ENCODE measurements at regions not wholly inside any gene's neighbourhood (a gene's known extent, or its start where the extent isn't known, plus 50 kb on each side); places are given as distances from the start of the nearest gene placed in this dataset.

- Histone ChIP-seq H2AFZ (ENCODE audit: low read depth) (no peak overlapping the region), H3K4me2 (no peak overlapping the region), H3K9ac (no peak overlapping the region), H4K20me1 (ENCODE audit: insufficient read depth) (no peaks in the 10 kb centered on the region), H3F3A (replicated peaks; ENCODE audit: insufficient read depth) (no peaks in the 10 kb centered on the region), H3K79me2 (ENCODE audit: insufficient read depth) (no peaks in the 10 kb centered on the region), H3K4me3 (ENCODE audit: low read depth in 2 of 2, low read length in 1 of 2) (no peak overlapping the region), H3K4me1 (ENCODE audit: control insufficient read depth in 1 of 2, insufficient read depth in 2 of 2, low read depth in 1 of 2, low read length in 1 of 2) (no peaks in the 10 kb centered on the region), H3K9me2 (no peaks in the 10 kb centered on the region), H3K36me3 (replicated peaks in 1 of 2; ENCODE audit: control insufficient read depth in 1 of 2, insufficient read depth in 2 of 2, low read length in 1 of 2) (no peaks in the 10 kb centered on the region), H3K27ac (ENCODE audit: low read depth in 2 of 2, low read length in 1 of 2) (no peak overlapping the region), H3K27me3 (ENCODE audit: insufficient read depth) (peaks cover 17% of the 10 kb centered on the region; the same call in 1 of the 2 replicates), H3K9me3 (no peaks in the 10 kb centered on the region)
- TF ChIP-seq RAD21 (IDR thresholded peaks at IDR 0.05; ENCODE audit: low read length) (0 out of 2 replicates have a peak, but pooled peaks have one; percentile 3), YY1 (IDR thresholded peaks at IDR 0.05; ENCODE audit: low read depth) (no peak), MAX (IDR thresholded peaks at IDR 0.05; ENCODE audit: low read depth) (no peak), CTCF (IDR thresholded peaks at IDR 0.05) (no peak), USF1 (IDR thresholded peaks at IDR 0.05; ENCODE audit: borderline replicate concordance, low read depth) (no peak), POLR2AphosphoS5 (IDR thresholded peaks at IDR 0.05; ENCODE audit: low read depth, low read length) (no peak)
- no peak for DNase-seq
- ChIA-PET CTCF (interaction anchor here (1.1 kb wide), 1 partner anchor 10 kb away, joined by 4 read pairs; no protein-coding TSS in a partner anchor), POLR2A (no interaction called here)
- WGBS (ENCODE audit: low lambda C conversion rate) = 18% methylated on average over 8 of the region's 8 CpGs
Measured at GRCh38 chr7:27377988-27378387, 135.4 kb downstream of the EVX1 start.

- Histone ChIP-seq H3K9me2 (no peaks in the 10 kb centered on the region; the same call in 1 of the 2 replicates), H3K27me3 (ENCODE audit: insufficient read depth) (peaks cover 24% of the 10 kb centered on the region; the same call in 1 of the 2 replicates), H3K4me2 (no peak overlapping the region), H3K9ac (no peak overlapping the region), H3K27ac (ENCODE audit: low read depth in 2 of 2, low read length in 1 of 2) (no peak overlapping the region), H3K4me1 (ENCODE audit: control insufficient read depth in 1 of 2, insufficient read depth in 2 of 2, low read depth in 1 of 2, low read length in 1 of 2) (no peaks in the 10 kb centered on the region), H3K4me3 (ENCODE audit: low read depth in 2 of 2, low read length in 1 of 2) (no peak overlapping the region), H3K36me3 (replicated peaks in 1 of 2; ENCODE audit: control insufficient read depth in 1 of 2, insufficient read depth in 2 of 2, low read length in 1 of 2) (no peaks in the 10 kb centered on the region), H3F3A (replicated peaks; ENCODE audit: insufficient read depth) (no peaks in the 10 kb centered on the region), H4K20me1 (ENCODE audit: insufficient read depth) (no peaks in the 10 kb centered on the region), H3K79me2 (ENCODE audit: insufficient read depth) (no peaks in the 10 kb centered on the region), H2AFZ (ENCODE audit: low read depth) (no peak overlapping the region), H3K9me3 (no peaks in the 10 kb centered on the region)
- WGBS (ENCODE audit: low lambda C conversion rate) = 11% methylated on average over 4 of the region's 4 CpGs
- ChIA-PET POLR2A (no interaction called here), CTCF (no interaction called here)
- TF ChIP-seq CHD2 (IDR thresholded peaks at IDR 0.05; ENCODE audit: low read length, partially characterized antibody) = no peak
- no peak for TF ChIP-seq POLR2AphosphoS5 (IDR thresholded peaks at IDR 0.05; ENCODE audit: low read depth, low read length)
- TF ChIP-seq TAF1 (IDR thresholded peaks at IDR 0.05; ENCODE audit: borderline replicate concordance, low read depth, low read length) = no peak
- TF ChIP-seq EP300 (IDR thresholded peaks at IDR 0.05; ENCODE audit: borderline replicate concordance in 1 of 2, low read depth in 1 of 2, low read length in 1 of 2) = no peak
- TF ChIP-seq IRF3 (IDR thresholded peaks at IDR 0.05; ENCODE audit: low read depth, low read length) = no peak
- TF ChIP-seq TCF12 (IDR thresholded peaks at IDR 0.05) = no peak
- TF ChIP-seq FOSL2 (IDR thresholded peaks at IDR 0.05; ENCODE audit: borderline replicate concordance, low read depth) = no peak
- TF ChIP-seq TEAD4 (IDR thresholded peaks at IDR 0.05; ENCODE audit: borderline replicate concordance, insufficient read depth) = no peak
- TF ChIP-seq, protein P1, sequence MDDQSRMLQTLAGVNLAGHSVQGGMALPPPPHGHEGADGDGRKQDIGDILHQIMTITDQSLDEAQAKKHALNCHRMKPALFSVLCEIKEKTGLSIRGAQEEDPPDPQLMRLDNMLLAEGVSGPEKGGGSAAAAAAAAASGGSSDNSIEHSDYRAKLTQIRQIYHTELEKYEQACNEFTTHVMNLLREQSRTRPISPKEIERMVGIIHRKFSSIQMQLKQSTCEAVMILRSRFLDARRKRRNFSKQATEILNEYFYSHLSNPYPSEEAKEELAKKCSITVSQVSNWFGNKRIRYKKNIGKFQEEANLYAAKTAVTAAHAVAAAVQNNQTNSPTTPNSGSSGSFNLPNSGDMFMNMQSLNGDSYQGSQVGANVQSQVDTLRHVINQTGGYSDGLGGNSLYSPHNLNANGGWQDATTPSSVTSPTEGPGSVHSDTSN (IDR thresholded peaks at IDR 0.05) = no peak
- no peak for TF ChIP-seq SMC3 (IDR thresholded peaks at IDR 0.05; ENCODE audit: low read depth, low read length)
- no peak for TF ChIP-seq FOXJ3 (CRISPR knock-in tag; IDR thresholded peaks at IDR 0.05)
- TF ChIP-seq YY1 (IDR thresholded peaks at IDR 0.05; ENCODE audit: low read depth) = no peak
- TF ChIP-seq NRF1 (IDR thresholded peaks at IDR 0.05; ENCODE audit: low read depth, low read length) = no peak
- no peak for TF ChIP-seq JUND (IDR thresholded peaks at IDR 0.05)
- TF ChIP-seq NFIC (IDR thresholded peaks at IDR 0.05; ENCODE audit: borderline replicate concordance) = no peak
- TF ChIP-seq, protein P2, sequence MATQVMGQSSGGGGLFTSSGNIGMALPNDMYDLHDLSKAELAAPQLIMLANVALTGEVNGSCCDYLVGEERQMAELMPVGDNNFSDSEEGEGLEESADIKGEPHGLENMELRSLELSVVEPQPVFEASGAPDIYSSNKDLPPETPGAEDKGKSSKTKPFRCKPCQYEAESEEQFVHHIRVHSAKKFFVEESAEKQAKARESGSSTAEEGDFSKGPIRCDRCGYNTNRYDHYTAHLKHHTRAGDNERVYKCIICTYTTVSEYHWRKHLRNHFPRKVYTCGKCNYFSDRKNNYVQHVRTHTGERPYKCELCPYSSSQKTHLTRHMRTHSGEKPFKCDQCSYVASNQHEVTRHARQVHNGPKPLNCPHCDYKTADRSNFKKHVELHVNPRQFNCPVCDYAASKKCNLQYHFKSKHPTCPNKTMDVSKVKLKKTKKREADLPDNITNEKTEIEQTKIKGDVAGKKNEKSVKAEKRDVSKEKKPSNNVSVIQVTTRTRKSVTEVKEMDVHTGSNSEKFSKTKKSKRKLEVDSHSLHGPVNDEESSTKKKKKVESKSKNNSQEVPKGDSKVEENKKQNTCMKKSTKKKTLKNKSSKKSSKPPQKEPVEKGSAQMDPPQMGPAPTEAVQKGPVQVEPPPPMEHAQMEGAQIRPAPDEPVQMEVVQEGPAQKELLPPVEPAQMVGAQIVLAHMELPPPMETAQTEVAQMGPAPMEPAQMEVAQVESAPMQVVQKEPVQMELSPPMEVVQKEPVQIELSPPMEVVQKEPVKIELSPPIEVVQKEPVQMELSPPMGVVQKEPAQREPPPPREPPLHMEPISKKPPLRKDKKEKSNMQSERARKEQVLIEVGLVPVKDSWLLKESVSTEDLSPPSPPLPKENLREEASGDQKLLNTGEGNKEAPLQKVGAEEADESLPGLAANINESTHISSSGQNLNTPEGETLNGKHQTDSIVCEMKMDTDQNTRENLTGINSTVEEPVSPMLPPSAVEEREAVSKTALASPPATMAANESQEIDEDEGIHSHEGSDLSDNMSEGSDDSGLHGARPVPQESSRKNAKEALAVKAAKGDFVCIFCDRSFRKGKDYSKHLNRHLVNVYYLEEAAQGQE (IDR thresholded peaks at IDR 0.05; ENCODE audit: low read depth, low read length) = no peak
- TF ChIP-seq FOXM1 (IDR thresholded peaks at IDR 0.05; ENCODE audit: low read depth) = no peak
- no peak for DNase-seq
Measured at GRCh38 chr7:27382307-27382706, 139.7 kb downstream of the EVX1 start.

Measured in SK-N-SH (cell line).